ENCODE measurements at regions not wholly inside any gene's neighbourhood (a gene's known extent, or its start where the extent isn't known, plus 50 kb on each side); places are given as distances from the start of the nearest gene placed in this dataset.
A peak's percentile ranks its signal among the peaks of the same experiment; 100 is the strongest.
"Not testable (repeated sequence)": the region's sequence is repeated elsewhere in the genome, so short reads cannot be mapped to it uniquely, and the experiment has no call there.

GRCh38 chr2:180876506-180876905, 103.9 kb upstream of the UBE2E3 start:
- no peak for TF ChIP-seq CTCF (IDR thresholded peaks at IDR 0.05; ENCODE audit: insufficient read depth, low read depth, low read length)
- no peak overlapping the region for H3K4me3 ChIP-seq (ENCODE audit: low read depth, low read length)

GRCh38 chr2:180873219-180873618, 107.2 kb upstream of the UBE2E3 start:
- no peak for DNase-seq (ENCODE audit: low read depth)
- H3K4me3 ChIP-seq (ENCODE audit: low read depth, low read length): no peak overlapping the region
- no peak for TF ChIP-seq CTCF (IDR thresholded peaks at IDR 0.05; ENCODE audit: insufficient read depth, low read depth, low read length)

More at GRCh38 chr2:180876506-180876905, 103.9 kb upstream of the UBE2E3 start:
- no peak for DNase-seq (ENCODE audit: low read depth)

GRCh38 chr2:180872781-180873180, 107.6 kb upstream of the UBE2E3 start:
- not testable (repeated sequence) for DNase-seq (ENCODE audit: low read depth); H3K4me3 ChIP-seq (ENCODE audit: low read depth, low read length)

- H3K4me3 ChIP-seq (ENCODE audit: low read depth, low read length): no peak overlapping the region
- TF ChIP-seq CTCF (IDR thresholded peaks at IDR 0.05; ENCODE audit: insufficient read depth, low read depth, low read length): no peak
- DNase-seq (ENCODE audit: low read depth): peak; percentile 23
These were observed 108.2 kb upstream of the UBE2E3 start for GRCh38 chr2:180872255-180872654.

GRCh38 chr2:180871649-180872048, 108.8 kb upstream of the UBE2E3 start:
- H3K4me3 ChIP-seq (ENCODE audit: low read depth, low read length): no peak overlapping the region
- no peak for DNase-seq (ENCODE audit: low read depth)
- no peak for TF ChIP-seq CTCF (IDR thresholded peaks at IDR 0.05; ENCODE audit: insufficient read depth, low read depth, low read length)

GRCh38 chr2:180849851-180850250, 130.6 kb upstream of the UBE2E3 start:
- no peak for DNase-seq (ENCODE audit: low read depth)
- TF ChIP-seq CTCF (IDR thresholded peaks at IDR 0.05; ENCODE audit: insufficient read depth, low read depth, low read length): no peak
- no peak overlapping the region for H3K4me3 ChIP-seq (ENCODE audit: low read depth, low read length)

GRCh38 chr2:180848393-180848792, 132.0 kb upstream of the UBE2E3 start:
- no peak for DNase-seq (ENCODE audit: low read depth)
- no peak for TF ChIP-seq CTCF (IDR thresholded peaks at IDR 0.05; ENCODE audit: insufficient read depth, low read depth, low read length)
- no peak overlapping the region for H3K4me3 ChIP-seq (ENCODE audit: low read depth, low read length)
